ENCODE measurements at regions not wholly inside any gene's neighbourhood (a gene's known extent, or its start where the extent isn't known, plus 50 kb on each side); places are given as distances from the start of the nearest gene placed in this dataset.

- TF ChIP-seq ATF2 (CRISPR knock-in tag; IDR thresholded peaks at IDR 0.05; ENCODE audit: borderline replicate concordance, low read depth) (no peak), CTCF (IDR thresholded peaks at IDR 0.05) (no peak), IRF1 (CRISPR knock-in tag; IDR thresholded peaks at IDR 0.05) (no peak), ZNF281 (CRISPR knock-in tag; IDR thresholded peaks at IDR 0.05) (no peak)
Observed at GRCh38 chr2:121164042-121164441, 121.0 kb downstream of the TFCP2L1 start.
